Activated T-helper 2 cell treated with anti-CD3 and anti-CD28 coated beads, Interferon-gamma antibody, Interleukin-2, Interleukin-4, amounts not matched to agents 10 μg/mL and 5 μg/mL and 100 μg/mL, durations not matched to agents 14 hours and 24 hours and 36 hours (primary cell): ENCODE measurements at regions not wholly inside any gene's neighbourhood (a gene's known extent, or its start where the extent isn't known, plus 50 kb on each side); places are given as distances from the start of the nearest gene placed in this dataset.

Source experiments
- DNase-seq: peaks from one replicate; pipeline ENCODE4 v3.0.0; 2021; ENCODE audit warnings: low spot score
- H3K27ac Mint-ChIP-seq: one replicate; pipeline ENCODE4 v1.8.0; 2021; ENCODE audit warnings: mixed read lengths
- H3K27me3 Mint-ChIP-seq: one replicate; pipeline ENCODE4 v1.8.0; 2021; ENCODE audit warnings: low read depth, mixed read lengths
- H3K36me3 Mint-ChIP-seq: one replicate; pipeline ENCODE4 v1.8.0; 2021; ENCODE audit warnings: low read depth, mixed read lengths
- H3K4me1 Mint-ChIP-seq: one replicate; pipeline ENCODE4 v1.8.0; 2021; ENCODE audit warnings: low read depth, mixed read lengths
- H3K4me3 Mint-ChIP-seq: one replicate; pipeline ENCODE4 v1.8.0; 2021; ENCODE audit warnings: low read depth, mild to moderate bottlenecking, moderate library complexity, mixed read lengths
- H3K9me3 Mint-ChIP-seq: one replicate; pipeline ENCODE4 v1.8.0; 2021; ENCODE audit warnings: mixed read lengths
- intact Hi-C: fragments of 100-400 bp; cut with micrococcal nuclease; formaldehyde crosslinking; loops from one replicate; pipeline ENCODE4 v1.15.1; 2023

DNA sequence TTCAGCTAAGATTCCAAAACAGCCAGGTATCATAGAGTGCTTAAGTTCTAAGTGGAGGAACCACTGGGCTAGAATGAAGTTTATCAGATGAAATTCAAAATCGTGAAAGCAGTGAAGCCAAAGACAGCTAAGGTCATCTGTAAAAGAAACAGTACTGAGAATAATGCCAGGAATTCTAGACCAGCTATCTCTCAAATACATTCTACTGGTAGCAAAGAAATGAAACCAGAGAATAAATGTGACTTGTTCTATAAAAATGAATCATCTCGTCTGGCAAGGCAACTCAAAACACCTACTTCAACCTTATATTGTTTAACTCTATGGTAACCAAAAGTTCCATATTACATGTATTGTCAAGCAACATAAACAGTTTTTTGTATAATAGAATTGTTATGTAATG, 51.3 kb upstream of the RGMB start:
- no peak overlapping the region for H3K4me3 Mint-ChIP-seq
- no peak for DNase-seq
- H3K36me3 Mint-ChIP-seq, result no peaks in the 10 kb centered on the region
- no peaks in the 10 kb centered on the region for H3K9me3 Mint-ChIP-seq
- no peaks in the 10 kb centered on the region for H3K4me1 Mint-ChIP-seq
- H3K27ac Mint-ChIP-seq, result no peak overlapping the region
- H3K27me3 Mint-ChIP-seq, result no peaks in the 10 kb centered on the region
- intact Hi-C loops, result no loop called here

DNA sequence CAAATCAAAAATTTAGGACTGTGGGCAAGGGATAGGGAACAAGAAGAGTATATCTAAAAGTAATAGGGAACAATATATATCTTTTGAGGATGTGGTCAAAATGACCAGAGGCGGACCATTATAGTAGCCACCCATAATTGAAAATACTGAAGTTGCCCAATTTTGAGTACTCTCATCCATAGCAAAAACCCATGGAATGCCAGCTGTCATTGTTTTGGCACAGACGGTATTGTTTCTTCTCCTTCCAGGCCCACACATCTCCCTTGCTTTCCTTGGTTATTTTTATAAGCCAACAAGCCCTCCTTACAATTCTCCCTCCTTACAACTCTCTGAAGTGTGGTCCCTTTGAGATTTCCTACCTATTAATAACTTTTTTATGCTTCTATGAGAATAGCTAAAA, 50.4 kb upstream of the RGMB start:
- Mint-ChIP-seq H3K4me3 (no peak overlapping the region), H3K36me3 (no peaks in the 10 kb centered on the region), H3K27ac (no peak overlapping the region), H3K4me1 (no peaks in the 10 kb centered on the region), H3K9me3 (no peaks in the 10 kb centered on the region), H3K27me3 (no peaks in the 10 kb centered on the region)
- intact Hi-C loops, result no loop called here
- no peak for DNase-seq
